ENCODE measurements at regions not wholly inside any gene's neighbourhood (a gene's known extent, or its start where the extent isn't known, plus 50 kb on each side); places are given as distances from the start of the nearest gene placed in this dataset.

DNA sequence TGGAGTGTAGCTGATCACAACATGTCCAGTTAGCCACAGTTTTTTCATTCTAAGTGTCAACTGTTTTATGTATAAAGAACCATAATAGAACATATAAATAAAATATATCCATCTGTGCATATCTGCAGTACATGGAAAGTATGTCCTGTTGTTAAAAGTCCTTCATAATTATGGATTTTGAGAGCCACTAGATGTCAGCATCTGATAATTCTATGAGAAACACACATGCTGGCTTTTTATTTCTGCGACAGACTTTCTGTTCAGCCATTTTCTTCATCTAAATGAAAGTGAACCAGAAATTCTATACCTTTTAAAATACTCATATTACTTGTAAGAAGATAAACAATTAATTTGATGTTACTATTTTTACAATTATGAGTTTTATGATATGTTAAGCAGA is 251.5 kb downstream of the GPM6A start:
- TF ChIP-seq, protein P1, sequence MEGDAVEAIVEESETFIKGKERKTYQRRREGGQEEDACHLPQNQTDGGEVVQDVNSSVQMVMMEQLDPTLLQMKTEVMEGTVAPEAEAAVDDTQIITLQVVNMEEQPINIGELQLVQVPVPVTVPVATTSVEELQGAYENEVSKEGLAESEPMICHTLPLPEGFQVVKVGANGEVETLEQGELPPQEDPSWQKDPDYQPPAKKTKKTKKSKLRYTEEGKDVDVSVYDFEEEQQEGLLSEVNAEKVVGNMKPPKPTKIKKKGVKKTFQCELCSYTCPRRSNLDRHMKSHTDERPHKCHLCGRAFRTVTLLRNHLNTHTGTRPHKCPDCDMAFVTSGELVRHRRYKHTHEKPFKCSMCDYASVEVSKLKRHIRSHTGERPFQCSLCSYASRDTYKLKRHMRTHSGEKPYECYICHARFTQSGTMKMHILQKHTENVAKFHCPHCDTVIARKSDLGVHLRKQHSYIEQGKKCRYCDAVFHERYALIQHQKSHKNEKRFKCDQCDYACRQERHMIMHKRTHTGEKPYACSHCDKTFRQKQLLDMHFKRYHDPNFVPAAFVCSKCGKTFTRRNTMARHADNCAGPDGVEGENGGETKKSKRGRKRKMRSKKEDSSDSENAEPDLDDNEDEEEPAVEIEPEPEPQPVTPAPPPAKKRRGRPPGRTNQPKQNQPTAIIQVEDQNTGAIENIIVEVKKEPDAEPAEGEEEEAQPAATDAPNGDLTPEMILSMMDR (IDR thresholded peaks at IDR 0.05) = no peak
- TF ChIP-seq POLR2A (IDR thresholded peaks at IDR 0.05) (no peak), POLR2AphosphoS5 (IDR thresholded peaks at IDR 0.05) (no peak), EP300 (IDR thresholded peaks at IDR 0.05) (no peak)
